GM21737 (cell line): ENCODE measurements at regions not wholly inside any gene's neighbourhood (a gene's known extent, or its start where the extent isn't known, plus 50 kb on each side); places are given as distances from the start of the nearest gene placed in this dataset.

Source experiments
- ATAC-seq: cut with Tn5 transposase; IDR thresholded peaks from one replicate; pipeline ENCODE4 v1.9.1; 2021; ENCODE audit warnings: mild to moderate bottlenecking, moderate library complexity; ENCODE audit not compliant: unreplicated experiment

- ATAC-seq = no peak
Observed at GRCh38 chr19:29263305-29264135, 50.6 kb upstream of the UQCRFS1 start.

GRCh38 chr19:29264897-29265296 is 51.9 kb upstream of the UQCRFS1 start:
- no peak for ATAC-seq

GRCh38 chr19:29265436-29265835 is 52.5 kb upstream of the UQCRFS1 start:
- no peak for ATAC-seq

- no peak for ATAC-seq
Observed at GRCh38 chr19:29266001-29266400, 53.0 kb upstream of the UQCRFS1 start.

GRCh38 chr19:29266603-29267002 is 53.7 kb upstream of the UQCRFS1 start:
- no peak for ATAC-seq

GRCh38 chr19:29267701-29268100 is 54.8 kb upstream of the UQCRFS1 start:
- no peak for ATAC-seq

- ATAC-seq = no peak
Observed at GRCh38 chr19:29268103-29268502, 55.2 kb upstream of the UQCRFS1 start.

- ATAC-seq = no peak
Observed at GRCh38 chr19:29268721-29269393, 55.9 kb upstream of the UQCRFS1 start.

- no peak for ATAC-seq
Observed at GRCh38 chr19:29269641-29270040, 56.7 kb upstream of the UQCRFS1 start.

GRCh38 chr19:29271341-29271740 is 58.4 kb upstream of the UQCRFS1 start:
- no peak for ATAC-seq

- no peak for ATAC-seq
Observed at GRCh38 chr19:29271911-29272310, 59.0 kb upstream of the UQCRFS1 start.

- no peak for ATAC-seq
Observed at GRCh38 chr19:29273000-29273640, 60.2 kb upstream of the UQCRFS1 start.

- ATAC-seq = no peak
Observed at GRCh38 chr19:29275266-29275665, 62.3 kb upstream of the UQCRFS1 start.

GRCh38 chr19:29277102-29277501 is 64.2 kb upstream of the UQCRFS1 start:
- ATAC-seq = peak; percentile 91

- ATAC-seq = no peak
Observed at GRCh38 chr19:29278716-29279115, 65.8 kb upstream of the UQCRFS1 start.

GRCh38 chr19:29283366-29283765 is 70.4 kb upstream of the UQCRFS1 start:
- ATAC-seq = no peak

GRCh38 chr19:29285187-29285687 is 72.3 kb upstream of the UQCRFS1 start:
- no peak for ATAC-seq

- ATAC-seq = no peak
Observed at GRCh38 chr19:29285878-29286277, 72.9 kb upstream of the UQCRFS1 start.

GRCh38 chr19:29287061-29287460 is 74.1 kb upstream of the UQCRFS1 start:
- no peak for ATAC-seq

- no peak for ATAC-seq
Observed at GRCh38 chr19:29288256-29288655, 75.3 kb upstream of the UQCRFS1 start.

GRCh38 chr19:29289020-29289419 is 76.1 kb upstream of the UQCRFS1 start:
- ATAC-seq = no peak

GRCh38 chr19:29290853-29291252 is 77.9 kb upstream of the UQCRFS1 start:
- no peak for ATAC-seq
